HL-60 (cell line): ENCODE measurements at regions not wholly inside any gene's neighbourhood (a gene's known extent, or its start where the extent isn't known, plus 50 kb on each side); places are given as distances from the start of the nearest gene placed in this dataset.

Experiments
- DNase-seq, 2 experiments: peaks; one replicate each; pipeline ENCODE4 v3.0.0-alpha.2; 2010 to 2020; ENCODE audit warnings: low read depth in 1 of 2, low spot score in 1 of 2
- H3K27ac ChIP-seq: fragments of 250-450 bp; sonication (Bioruptor Pico); replicated peaks from 2 replicates; pipeline ENCODE4 v1.5.1; 2020; ENCODE audit warnings: mild to moderate bottlenecking, moderate library complexity
- H3K27me3 ChIP-seq: fragments of 250-450 bp; sonication (Bioruptor Pico); 2 replicates; pipeline ENCODE4 v1.5.1; 2021; ENCODE audit warnings: mild to moderate bottlenecking, moderate library complexity; ENCODE audit not compliant: insufficient read depth, poor library complexity, severe bottlenecking
- H3K4me3 ChIP-seq: replicated peaks from 2 replicates; pipeline ENCODE4 v1.5.1; 2011; ENCODE audit warnings: mild to moderate bottlenecking, control low read depth, low read length; ENCODE audit not compliant: insufficient read depth
- CTCF ChIP-seq: IDR thresholded peaks from one replicate; pipeline ENCODE4 v1.5.1; 2011; ENCODE audit warnings: low read length, control low read depth, inconsistent platforms; ENCODE audit not compliant: insufficient read depth
- GABPA ChIP-seq: IDR thresholded peaks from 2 replicates; pipeline ENCODE4 v1.6.1; 2012; ENCODE audit warnings: low read depth
- POLR2AphosphoS5 ChIP-seq: IDR thresholded peaks from 2 replicates; pipeline ENCODE4 v1.6.1; 2012; ENCODE audit warnings: low read depth
- SPI1 ChIP-seq: IDR thresholded peaks from 2 replicates; pipeline ENCODE4 v1.6.1; 2012; ENCODE audit warnings: low read depth, mild to moderate bottlenecking, borderline replicate concordance
- TF ChIP-seq, protein P1 (sequence below): IDR thresholded peaks from 2 replicates; pipeline ENCODE4 v1.6.1; 2012; ENCODE audit warnings: low read depth; ENCODE audit not compliant: insufficient replicate concordance

GRCh38 chr2:203594541-203594940 lies 59.4 kb upstream of the RAPH1 start:
- TF ChIP-seq SPI1 (no peak), CTCF (no peak), POLR2AphosphoS5 (no peak), GABPA (no peak)
- TF ChIP-seq, protein P1, sequence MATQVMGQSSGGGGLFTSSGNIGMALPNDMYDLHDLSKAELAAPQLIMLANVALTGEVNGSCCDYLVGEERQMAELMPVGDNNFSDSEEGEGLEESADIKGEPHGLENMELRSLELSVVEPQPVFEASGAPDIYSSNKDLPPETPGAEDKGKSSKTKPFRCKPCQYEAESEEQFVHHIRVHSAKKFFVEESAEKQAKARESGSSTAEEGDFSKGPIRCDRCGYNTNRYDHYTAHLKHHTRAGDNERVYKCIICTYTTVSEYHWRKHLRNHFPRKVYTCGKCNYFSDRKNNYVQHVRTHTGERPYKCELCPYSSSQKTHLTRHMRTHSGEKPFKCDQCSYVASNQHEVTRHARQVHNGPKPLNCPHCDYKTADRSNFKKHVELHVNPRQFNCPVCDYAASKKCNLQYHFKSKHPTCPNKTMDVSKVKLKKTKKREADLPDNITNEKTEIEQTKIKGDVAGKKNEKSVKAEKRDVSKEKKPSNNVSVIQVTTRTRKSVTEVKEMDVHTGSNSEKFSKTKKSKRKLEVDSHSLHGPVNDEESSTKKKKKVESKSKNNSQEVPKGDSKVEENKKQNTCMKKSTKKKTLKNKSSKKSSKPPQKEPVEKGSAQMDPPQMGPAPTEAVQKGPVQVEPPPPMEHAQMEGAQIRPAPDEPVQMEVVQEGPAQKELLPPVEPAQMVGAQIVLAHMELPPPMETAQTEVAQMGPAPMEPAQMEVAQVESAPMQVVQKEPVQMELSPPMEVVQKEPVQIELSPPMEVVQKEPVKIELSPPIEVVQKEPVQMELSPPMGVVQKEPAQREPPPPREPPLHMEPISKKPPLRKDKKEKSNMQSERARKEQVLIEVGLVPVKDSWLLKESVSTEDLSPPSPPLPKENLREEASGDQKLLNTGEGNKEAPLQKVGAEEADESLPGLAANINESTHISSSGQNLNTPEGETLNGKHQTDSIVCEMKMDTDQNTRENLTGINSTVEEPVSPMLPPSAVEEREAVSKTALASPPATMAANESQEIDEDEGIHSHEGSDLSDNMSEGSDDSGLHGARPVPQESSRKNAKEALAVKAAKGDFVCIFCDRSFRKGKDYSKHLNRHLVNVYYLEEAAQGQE: no peak
- Histone ChIP-seq H3K27ac (no peak overlapping the region), H3K4me3 (no peak overlapping the region), H3K27me3 (peaks cover 7% of the 10 kb centered on the region)
- no peak for DNase-seq

GRCh38 chr2:203596183-203596582 lies 61.1 kb upstream of the RAPH1 start:
- H3K4me3 ChIP-seq: no peak overlapping the region
- DNase-seq: no peak
- H3K27ac ChIP-seq: no peak overlapping the region
- no peak for TF ChIP-seq GABPA
- TF ChIP-seq, protein P1: no peak
- no peak for TF ChIP-seq CTCF
- no peak for TF ChIP-seq SPI1
- no peak for TF ChIP-seq POLR2AphosphoS5
- peaks cover 7% of the 10 kb centered on the region for H3K27me3 ChIP-seq

DNA sequence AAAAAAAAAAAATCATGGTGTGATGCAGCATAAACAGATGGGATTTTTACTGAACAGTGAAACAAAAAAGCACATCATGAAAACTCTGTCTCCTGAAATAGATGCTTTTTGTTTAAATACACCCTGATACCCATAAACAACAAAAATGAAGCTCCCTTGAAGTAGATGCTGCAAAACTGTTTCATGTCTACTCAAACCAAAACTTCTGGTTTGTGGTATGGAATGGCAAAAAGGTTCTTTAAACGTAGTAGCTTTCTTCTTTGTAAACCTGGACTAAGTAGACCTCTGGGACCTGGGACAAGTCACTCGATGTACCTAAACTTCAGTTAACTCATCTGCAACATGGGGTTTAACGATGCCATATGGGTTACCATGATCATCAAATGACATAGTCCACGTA lies 64.4 kb upstream of the RAPH1 start:
- Histone ChIP-seq H3K27ac (no peak overlapping the region), H3K27me3 (peaks cover 5% of the 10 kb centered on the region), H3K4me3 (no peak overlapping the region)
- TF ChIP-seq GABPA (no peak), SPI1 (no peak), POLR2AphosphoS5 (no peak), CTCF (no peak)
- TF ChIP-seq, protein P1: no peak
- DNase-seq: no peak
